Adrenal gland (tissue), 5 donors: ENCODE measurements at regions not wholly inside any gene's neighbourhood (a gene's known extent, or its start where the extent isn't known, plus 50 kb on each side); places are given as distances from the start of the nearest gene placed in this dataset.

ENCODE experiments used
- POLR2A ChIP-seq, 2 donors: fragments of 450-650 bp; IDR thresholded peaks; one replicate each; pipeline ENCODE4 v1.6.1; 2017; ENCODE audit warnings: antibody characterized with exemption in 2 of 2, mild to moderate bottlenecking in 2 of 2, moderate library complexity in 1 of 2
- TF ChIP-seq, protein P1 (sequence below), 6 experiments: fragments of 450-650 bp in 4 of 6; fragments of 200-600 bp in 2 of 6; sonication (generic) in 1 of 6; IDR thresholded peaks; 1 replicate in 5 of 6; 2 replicates in 1 of 6; pipeline versions ENCODE4 v1.5.1 to v1.8.0; 2016 to 2021; ENCODE audit warnings: antibody characterized with exemption in 6 of 6, mild to moderate bottlenecking in 2 of 6, moderate library complexity in 1 of 6
- donor health status: DM: no; HTN: no; CAD: no.

DNA sequence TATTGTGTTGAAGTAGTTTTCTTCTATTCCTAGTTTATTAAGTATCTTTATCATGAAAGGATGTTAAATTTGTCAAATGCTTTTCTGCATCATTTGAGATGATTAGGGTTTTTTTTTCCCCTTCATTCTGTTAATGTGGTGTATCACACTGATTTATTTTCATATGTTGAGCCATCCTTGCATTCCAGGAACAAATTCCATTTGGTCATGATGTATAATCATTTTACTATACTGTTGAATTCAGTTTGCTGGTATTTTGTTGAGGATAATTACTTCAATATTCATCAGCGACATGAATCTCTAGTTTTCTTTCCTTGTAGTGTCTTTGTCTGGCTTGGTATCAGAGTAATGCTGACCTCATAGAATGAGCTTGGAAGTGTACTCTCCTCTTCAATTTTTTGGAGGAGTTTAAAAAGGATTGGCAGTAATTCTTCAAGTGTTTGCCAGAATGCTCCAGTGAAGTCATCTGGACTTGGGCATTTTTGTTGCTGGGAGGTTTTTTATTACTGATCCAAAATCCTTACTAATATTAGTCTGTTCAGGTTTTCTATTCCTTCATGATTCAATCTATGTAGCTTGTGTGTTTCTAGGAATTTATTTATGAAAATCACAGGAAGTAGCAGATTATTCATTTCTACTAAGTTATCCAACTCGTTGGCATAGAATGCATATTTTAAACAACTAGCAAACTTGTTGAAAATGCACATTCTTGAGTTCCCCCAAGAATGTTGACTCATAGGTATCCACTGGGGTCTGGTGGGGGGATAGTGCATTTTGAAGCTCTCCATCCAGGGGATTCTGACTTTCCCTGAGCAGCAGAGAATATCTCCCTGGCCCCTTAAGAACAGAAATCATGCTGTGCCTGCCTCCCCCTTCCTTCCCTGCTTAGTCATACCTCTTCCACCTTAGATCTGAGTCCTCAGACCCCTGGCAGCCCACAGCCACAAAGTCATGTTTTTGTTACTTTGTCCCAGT lies 187.1 kb downstream of the BMP7 start:
- no peak for TF ChIP-seq POLR2A (IDR thresholded peaks at IDR 0.05)
- TF ChIP-seq, protein P1, sequence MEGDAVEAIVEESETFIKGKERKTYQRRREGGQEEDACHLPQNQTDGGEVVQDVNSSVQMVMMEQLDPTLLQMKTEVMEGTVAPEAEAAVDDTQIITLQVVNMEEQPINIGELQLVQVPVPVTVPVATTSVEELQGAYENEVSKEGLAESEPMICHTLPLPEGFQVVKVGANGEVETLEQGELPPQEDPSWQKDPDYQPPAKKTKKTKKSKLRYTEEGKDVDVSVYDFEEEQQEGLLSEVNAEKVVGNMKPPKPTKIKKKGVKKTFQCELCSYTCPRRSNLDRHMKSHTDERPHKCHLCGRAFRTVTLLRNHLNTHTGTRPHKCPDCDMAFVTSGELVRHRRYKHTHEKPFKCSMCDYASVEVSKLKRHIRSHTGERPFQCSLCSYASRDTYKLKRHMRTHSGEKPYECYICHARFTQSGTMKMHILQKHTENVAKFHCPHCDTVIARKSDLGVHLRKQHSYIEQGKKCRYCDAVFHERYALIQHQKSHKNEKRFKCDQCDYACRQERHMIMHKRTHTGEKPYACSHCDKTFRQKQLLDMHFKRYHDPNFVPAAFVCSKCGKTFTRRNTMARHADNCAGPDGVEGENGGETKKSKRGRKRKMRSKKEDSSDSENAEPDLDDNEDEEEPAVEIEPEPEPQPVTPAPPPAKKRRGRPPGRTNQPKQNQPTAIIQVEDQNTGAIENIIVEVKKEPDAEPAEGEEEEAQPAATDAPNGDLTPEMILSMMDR (IDR thresholded peaks at IDR 0.05): no peak
